ENCODE measurements at regions not wholly inside any gene's neighbourhood (a gene's known extent, or its start where the extent isn't known, plus 50 kb on each side); places are given as distances from the start of the nearest gene placed in this dataset.
"Not testable (repeated sequence)": the region's sequence is repeated elsewhere in the genome, so short reads cannot be mapped to it uniquely, and the experiment has no call there.

DNA sequence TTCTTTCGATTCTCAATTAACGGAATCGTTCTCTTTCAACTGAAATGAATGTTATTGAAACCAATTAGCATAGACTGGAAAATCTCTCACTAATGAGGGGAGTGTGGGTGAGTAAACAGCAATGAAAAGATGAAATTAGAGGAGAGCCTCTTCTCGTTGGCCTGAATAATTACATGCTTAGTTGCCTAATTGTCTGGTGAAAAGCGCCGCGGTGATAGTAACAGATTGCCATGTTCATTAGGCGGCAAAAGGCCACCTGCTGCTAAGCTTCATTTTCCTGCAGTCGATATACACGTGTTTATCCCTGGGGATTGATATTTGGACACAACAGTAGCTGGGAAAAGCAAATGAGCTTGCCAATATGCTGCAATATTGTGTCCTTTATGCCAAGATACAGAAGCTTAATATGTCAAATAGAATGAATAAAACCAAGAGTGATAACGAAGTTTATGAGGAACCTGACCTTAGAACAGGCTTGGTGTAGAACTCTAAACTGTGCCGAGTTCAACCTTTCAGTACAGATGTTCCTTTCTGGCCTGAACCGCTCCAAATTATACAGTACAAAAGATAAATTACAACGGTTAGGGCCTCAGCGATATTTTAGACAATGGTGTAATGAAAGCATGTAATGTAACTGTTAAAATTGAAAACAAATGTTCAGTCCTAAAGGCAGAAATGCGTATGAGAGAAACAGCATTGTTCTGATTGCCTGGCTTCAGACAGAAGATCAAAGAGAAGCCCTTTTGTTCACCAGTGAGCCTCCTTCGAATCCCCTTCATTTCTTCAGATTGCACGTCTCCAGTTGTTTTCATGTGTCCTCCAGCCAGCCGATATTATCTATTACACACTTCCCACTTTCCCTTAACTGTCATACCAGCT is 185.2 kb downstream of the SHOX2 start:
- no peak for DNase-seq (ENCODE audit: low read depth)

DNA sequence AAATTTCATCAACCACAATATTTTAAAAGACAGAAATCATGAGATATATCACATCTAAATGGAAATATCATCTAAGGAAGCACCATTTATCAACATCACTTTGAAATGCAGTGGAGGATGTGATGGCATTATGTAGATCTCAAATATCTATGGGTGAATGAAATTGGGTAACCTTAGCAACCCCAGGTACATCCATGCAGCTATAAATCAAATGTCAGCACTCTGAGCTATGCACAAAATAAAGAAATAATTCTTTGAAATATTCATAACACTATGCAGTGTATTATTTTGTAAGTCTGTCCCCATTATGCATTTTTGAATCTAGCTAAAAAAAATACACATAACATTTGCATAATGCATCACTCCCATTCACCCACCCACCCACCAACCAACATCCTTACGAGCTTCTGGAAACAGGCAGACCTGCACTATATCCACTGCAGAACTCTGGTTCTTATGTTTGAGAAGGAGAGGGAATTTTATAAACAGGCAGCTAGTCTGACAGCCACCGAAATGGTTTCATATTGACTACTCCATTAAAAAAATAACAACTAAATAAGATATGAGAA is 186.8 kb downstream of the SHOX2 start:
- no peak for DNase-seq (ENCODE audit: low read depth)

DNA sequence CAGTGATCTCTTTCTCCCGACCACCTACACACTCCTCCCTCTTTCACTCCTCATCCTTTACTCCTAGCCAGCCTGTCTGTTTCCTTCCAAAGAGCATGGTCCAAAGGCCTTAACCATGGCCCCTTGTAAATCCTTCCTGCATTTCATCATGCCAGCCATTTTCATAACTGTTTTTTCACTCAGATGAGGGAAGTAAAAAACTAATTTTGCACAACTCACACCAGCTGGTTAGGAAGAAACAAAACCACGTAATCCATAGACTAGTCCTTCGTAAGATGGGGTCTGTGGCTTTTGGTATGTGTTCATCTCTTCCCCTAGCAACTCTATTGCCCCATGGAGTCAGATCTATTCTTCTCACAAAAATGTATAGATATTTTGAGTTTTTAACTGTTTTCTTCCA is 187.8 kb downstream of the SHOX2 start:
- no peak for DNase-seq (ENCODE audit: low read depth)

DNA sequence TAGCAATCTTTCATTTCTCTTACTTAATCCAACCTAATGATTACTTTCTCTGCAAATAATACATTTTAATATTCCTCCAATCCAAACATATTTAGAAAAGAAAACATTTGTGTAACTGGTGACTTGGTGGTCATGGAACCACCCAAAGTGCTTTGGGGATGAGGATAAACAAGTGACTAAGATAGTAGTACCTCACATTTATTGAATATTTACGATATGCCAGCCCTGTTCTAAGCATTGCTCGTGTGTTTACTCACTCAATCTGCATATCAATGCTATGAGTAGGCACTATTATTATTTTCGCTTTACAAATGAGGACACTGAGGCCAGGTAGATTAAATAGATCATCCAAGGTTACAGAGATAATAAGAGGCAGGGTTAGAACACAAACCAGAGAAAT is 189.5 kb downstream of the SHOX2 start:
- no peak for DNase-seq (ENCODE audit: low read depth)

DNA sequence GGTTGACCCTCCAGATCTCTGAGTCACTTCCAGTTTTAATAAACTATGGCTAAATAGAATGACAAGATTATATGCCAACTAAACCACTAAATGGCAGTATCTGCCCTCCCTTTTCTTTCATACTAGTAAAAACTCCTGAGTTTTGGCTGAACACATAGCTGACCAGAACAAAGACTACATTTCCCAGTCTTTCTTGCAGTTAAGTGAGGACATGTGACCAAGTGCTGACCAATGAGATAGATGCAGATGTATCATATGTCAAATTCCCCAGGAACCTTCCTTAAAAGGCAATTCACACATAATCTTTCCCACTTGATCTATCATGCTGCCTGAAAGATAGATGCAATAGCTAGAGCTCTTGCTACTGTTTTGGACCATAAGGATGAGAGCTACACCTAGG is 191.3 kb downstream of the SHOX2 start:
- DNase-seq (ENCODE audit: low read depth), result no peak

DNA sequence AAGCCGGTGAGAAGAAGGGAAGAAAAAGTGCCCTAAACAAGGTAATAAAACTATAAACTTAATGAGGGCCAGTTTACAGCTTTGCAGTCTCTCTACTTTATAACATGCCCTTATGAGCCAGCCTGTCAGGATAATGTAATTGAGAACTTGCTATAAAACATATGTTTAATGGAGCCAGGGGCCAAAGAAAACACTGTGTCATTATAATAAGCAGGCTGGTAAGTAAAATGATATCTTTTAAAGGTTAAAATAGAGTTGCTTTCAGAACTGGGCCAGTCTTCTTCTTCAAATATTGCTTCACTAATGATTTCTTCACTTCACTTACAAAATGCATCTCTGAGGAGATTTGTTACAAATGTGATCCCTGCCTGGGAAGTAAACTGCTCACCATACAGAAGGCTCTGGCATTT is 192.5 kb downstream of the SHOX2 start:
- DNase-seq (ENCODE audit: low read depth), result no peak

DNA sequence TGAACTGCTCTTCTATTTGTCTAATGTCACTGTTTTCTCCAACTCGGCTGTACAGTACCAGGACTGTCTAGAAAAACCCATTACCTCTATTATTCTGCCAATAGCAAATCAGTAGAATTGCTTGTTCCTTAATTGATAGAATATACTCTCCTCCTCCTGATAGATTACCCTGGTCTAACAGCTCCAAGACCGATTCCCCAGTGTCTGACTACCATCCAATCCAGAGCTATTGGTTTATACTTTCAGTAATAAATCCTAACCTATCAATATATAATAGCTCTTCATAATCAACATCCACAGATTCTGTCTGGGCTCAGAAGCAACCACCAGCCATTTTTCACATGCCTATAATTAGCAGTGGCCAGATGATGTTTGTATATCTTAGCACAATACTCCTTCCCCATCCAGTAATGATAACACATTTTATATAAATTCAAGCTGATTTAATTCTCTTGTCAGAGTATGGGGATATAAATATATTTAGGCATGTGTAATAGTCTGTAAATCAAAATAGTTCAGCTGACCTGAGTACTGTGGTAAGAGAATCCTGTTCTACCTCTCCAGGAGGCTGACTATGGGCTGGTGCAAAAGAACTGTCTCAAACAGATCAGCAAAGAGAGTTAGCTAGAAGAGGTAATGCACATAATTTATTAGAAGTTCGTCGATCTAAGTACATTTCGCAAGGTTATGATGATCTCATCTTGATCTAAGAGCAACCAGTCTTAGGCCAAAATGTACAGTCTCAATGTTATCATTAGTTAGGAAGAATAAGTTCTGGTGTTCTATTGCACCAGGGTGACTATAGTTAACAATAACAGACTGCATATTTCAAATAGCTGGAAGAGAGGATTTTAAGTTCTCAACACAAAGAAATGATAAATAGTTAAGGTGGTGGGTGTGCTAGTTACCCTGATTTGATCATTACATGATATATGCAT is 193.4 kb downstream of the SHOX2 start:
- DNase-seq (ENCODE audit: low read depth), result no peak

DNA sequence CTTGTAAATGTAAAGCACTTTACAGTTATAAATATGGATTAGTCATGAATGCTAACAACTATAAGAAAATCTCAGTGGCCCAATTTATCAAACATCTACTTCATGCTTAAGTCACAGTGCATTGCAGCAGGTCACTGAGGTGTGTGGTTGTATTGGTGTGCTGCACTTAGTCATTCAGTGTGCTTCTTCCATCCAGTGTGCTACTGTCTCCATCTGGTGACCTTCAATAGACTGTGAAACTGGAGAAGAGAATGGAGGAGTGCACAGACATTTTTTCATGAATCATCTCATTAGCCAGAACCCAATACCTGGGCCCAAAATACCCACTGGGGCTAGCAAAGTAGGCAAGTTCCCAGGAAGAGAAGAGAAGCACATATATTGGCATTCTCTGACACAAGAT is 199.6 kb downstream of the SHOX2 start:
- no peak for DNase-seq (ENCODE audit: low read depth)

DNA sequence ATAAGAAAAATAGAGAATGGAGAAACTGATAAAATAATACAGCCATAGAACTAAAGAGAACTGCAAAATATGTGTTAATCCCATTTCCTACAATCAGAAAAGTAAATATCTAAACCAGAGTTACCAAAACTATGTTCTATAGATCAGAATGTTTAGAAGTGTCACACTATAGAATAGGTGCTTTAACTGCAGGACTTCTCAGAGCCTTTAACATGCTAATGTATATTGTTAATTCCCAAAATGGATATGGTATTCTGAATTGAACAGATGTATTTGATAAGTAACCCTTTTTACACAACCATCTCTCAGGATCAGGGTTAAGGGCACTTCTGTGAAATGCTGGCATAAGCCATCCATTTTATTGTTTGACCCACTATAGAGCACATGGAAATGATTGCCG is 200.3 kb downstream of the SHOX2 start:
- DNase-seq (ENCODE audit: low read depth), result no peak

DNA sequence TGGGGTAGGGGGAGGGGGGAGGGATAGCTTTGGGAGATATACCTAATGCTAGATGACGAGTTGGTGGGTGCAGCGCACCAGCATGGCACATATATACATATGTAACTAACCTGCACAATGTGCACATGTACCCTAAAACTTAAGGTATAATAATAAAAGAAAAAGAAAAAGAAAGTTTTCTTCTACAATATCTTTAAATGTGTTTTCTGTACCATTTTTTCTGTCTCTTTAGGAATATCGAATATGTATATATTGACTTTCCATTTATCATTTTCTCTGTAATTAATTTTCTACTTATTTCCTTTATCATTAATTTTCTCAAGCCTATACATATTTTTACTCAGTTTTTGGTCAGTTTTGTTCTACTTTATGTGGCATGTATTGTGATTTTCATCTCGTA is 203.5 kb downstream of the SHOX2 start:
- DNase-seq (ENCODE audit: low read depth), result not testable (repeated sequence)

DNA sequence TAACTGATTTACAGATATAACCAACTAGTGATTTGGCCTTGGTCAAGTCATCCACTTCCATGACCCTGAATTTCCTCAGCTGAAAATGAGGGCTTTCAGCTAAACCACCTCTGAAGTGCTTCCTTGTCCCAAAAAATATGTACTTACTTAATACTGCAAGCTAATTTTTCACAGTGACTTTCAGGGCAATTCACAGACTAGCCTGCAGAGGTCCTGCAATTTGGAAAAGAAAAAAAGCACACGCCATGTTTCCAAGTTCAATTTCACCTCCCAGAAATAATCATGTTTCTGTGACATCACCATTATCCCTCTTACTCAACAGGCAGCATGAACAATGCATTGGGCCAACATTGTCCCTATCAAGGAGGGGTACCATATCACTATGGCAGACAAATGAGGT is 218.2 kb downstream of the SHOX2 start:
- no peak for DNase-seq (ENCODE audit: low read depth)

DNA sequence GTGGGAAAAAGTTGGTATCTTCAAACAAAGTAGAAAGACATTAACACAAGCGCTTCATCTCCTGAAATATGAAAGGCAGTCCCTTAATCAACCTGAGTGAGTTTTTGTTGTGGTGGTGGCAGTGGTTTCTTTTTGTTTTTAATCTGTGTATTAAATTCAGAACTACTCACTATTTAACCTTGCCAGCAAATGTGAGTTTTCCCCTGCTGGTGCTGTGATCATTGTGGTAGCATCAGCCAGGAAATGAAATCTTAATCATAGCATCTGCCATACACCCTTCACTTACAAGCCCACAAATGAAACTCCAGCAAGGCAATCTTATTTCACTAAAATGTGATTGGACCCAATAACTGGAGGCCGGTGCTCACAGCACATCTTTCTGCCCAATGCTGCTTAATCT is 229.7 kb downstream of the SHOX2 start:
- no peak for DNase-seq (ENCODE audit: low read depth)

DNA sequence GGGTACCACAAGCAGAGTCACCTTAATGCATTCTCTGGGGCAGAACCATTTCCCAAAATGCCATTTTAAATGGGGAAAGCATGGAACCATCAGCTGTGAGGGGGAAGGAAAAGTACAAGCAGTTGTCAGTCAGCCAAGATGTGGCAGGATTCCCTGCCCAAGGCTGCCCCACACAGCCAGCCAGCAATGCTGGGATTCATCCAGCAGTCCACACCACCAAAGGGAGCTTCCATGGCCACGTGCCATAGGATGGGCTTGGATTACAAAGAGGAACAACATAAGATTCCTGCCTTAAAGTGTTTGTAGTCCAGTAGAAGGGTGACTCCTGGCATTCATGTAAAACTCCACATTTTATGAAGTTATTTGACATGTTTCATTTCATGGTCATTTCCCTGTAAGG is 233.3 kb downstream of the SHOX2 start:
- DNase-seq (ENCODE audit: low read depth), result no peak

DNA sequence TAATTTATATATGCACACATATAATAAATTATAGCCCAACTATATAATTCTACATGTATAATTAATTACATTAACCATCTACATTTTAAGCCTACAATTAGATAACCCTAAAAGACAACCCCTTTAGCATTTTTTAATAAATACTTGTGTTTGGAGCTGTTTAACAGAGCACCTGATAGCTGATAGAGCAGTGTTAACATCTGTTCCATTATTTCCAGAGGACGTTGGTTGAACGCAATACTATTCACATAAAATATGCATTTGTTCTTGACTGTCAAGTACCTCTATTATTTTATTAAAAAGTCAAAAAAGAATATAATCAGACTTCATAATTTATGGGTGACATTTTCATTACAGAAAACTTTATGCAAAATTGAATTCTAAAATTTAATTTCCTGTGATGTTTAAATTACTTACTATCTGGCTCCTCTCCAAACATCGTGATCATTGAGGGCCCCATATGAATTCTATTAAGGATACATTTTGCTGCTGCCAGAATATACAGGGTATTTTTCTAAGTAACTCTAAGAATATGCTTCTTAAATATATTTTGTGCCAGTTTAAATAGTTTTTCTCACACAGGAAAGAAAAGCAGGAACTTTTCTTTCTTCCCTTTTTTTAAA is 234.3 kb downstream of the SHOX2 start:
- no peak for DNase-seq (ENCODE audit: low read depth)

DNA sequence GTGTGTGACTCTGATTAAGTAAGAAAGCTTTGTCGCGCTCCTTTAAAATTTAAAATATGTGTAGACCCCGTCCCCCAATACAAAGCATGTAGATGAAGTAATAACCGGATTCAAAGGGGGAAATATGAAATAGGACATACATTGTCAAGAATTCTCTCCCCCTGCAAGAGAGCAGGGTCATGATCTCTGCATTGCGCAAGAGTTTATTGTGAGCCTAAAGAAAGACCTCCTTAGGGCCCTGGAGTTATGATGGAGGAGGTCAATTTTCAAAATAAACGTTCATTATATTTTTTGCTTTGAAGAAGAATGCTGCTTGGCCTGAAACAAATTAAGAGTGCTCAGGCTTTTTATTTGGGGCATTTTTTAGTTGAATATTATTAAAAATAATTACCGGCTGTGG is 235.0 kb downstream of the SHOX2 start:
- no peak for DNase-seq (ENCODE audit: low read depth)

DNA sequence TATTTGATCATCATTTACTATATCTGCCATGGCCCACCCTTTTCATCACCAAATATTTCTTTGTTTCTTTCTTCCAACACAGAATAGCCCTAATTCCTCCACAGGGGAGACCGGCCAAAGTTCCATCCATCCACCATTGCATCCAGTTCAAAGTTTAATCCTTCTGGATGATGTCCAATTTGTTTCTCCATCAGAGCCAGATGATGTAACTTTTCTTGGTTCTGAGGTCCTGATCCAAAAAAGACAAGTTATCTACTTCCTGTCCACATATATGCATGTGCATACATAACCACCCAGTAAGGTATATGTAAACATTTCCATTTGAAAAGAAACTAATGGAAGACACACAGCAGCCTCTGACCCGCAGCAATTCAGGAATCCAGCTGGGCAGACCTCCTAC is 237.3 kb downstream of the SHOX2 start:
- DNase-seq (ENCODE audit: low read depth), result no peak

DNA sequence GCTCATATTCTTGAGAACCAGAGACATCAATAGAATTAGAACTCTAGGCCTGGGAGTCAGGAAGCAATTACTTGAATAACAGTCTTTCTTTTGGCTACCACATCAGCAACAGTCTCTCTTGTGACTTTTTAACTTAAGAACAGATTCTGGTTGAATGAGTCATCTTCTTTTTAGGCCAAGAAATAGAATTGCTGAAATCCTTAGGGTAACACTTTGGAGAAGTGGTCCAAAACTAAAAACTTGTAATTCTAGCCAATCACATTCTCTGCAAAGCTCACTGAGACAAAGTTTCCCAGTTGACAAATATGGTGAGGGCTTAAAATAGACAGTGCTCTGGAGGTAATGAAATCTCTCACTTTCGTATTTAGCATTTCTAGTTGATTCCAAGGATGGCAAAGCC is 238.0 kb downstream of the SHOX2 start:
- DNase-seq (ENCODE audit: low read depth), result no peak

DNA sequence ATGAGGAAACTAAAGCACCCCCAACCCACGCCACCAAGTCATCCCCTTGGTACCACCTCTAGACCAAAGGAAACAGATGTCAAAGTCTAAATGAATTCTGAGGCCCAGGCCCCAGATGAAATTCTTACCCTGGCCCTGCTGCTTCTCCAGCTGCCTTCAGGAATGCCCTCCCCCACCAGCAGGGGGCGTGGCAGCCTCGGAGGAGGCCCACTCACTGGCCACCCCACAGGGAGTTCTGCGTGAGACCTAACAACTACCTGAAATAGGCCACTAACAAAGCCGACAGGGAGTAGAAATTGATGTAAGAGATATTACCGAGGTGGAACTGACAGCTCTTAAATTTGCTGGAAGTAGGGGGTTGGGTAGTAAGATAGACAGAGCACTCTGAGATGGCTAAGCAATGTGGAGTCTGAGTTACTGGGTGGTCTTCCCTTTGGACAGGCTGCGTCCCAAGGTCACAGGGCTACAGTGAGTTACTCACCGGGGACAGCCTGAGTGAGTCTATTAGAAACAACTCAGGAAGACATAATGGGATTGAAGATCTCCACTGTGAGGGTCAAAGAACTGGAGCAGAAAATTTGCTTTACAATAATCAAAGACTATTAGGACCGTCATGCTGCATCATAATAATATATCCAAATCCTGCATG is 240.7 kb downstream of the SHOX2 start:
- DNase-seq (ENCODE audit: low read depth), result no peak

DNA sequence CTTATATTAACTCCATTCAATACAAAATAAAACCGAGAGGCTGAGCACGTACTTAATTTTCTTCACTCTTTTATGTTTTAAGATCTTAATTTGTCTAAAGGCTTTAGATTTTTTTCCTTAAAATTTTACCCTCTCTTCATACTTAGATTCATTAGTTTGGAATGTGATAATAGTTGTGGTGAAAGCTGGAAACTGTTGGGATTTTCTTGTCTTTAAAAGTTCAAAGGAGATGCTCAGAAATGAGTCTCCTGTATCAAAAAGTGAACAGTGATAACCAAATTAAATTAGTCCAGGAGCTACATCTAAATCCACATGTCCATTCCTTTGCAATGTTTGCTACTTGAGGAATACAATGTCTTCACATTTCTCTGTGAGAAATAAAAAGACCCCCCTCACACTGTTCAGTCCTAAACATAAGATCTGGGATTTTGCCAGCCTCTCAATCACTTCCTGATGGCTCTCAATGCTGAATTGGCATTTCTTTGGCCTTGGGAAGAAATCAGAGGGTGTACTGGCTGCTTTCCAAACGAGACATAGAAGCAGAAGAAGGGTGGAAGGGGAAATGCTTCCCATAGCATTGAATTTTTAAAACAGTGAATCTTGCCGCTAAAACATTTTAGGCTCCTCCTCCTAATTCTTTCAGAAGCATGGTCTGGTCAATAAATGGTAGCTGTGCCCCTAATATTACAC is 245.0 kb downstream of the SHOX2 start:
- DNase-seq (ENCODE audit: low read depth), result no peak

DNA sequence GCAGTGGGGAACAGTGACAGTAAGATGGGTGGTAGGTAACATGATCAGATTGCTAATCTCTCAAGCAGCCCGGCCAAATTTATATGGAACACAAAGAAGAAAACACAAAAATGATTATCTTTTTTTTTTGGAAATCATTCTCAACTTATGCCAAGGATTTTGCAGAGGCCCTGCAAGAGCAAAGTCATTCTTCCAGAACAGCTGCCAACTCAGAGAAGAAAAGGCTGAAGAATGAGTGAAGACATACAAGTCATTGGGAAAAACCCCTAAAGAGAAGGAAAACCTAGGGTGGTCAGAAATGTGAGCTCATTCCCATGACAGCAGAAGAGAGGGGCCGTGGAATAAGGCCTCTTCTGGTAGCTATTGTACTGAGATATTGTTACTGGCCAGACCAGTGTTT is 246.7 kb downstream of the SHOX2 start:
- DNase-seq (ENCODE audit: low read depth), result no peak

DNA sequence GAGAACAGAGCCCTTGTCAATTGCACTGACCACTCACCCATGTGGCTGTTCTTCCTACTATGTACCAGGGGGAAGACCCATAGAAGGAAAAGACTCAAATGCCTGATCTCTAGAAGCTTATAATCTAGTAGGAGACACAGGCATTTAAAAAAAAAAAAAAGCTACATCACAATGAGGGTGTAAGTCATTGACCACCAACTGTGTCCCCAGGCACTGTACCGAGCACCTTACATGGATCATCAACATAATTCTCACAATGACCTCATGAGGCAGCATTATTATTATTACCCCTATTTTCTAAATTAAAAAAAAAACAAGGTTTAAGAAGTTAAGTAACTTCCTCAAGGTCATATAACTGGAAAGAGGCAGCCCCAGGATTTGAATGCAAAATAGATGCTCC is 247.4 kb downstream of the SHOX2 start:
- DNase-seq (ENCODE audit: low read depth), result no peak
